ENCODE measurements at regions not wholly inside any gene's neighbourhood (a gene's known extent, or its start where the extent isn't known, plus 50 kb on each side); places are given as distances from the start of the nearest gene placed in this dataset.

GRCh38 chr5:50953290-50953689 is 286.9 kb downstream of the PARP8 start:
- Histone ChIP-seq H3K18ac (ENCODE audit: extremely low read depth, low read length) (no peak overlapping the region), H4K5ac (ENCODE audit: insufficient read length, low read depth, low read length) (no peak overlapping the region)
- CTCF ChIA-PET (ENCODE audit: partially characterized antibody), result no interaction called here
- TF ChIP-seq ATF3 (IDR thresholded peaks at IDR 0.05; ENCODE audit: insufficient read depth, low read depth, low read length) (no peak), SUZ12 (IDR thresholded peaks at IDR 0.05; ENCODE audit: low read length) (no peak), SP4 (IDR thresholded peaks at IDR 0.05; ENCODE audit: low read length) (no peak), RBBP5 (IDR thresholded peaks at IDR 0.05; ENCODE audit: borderline replicate concordance, low read depth, low read length) (no peak), SRF (IDR thresholded peaks at IDR 0.05; ENCODE audit: low read depth, low read length) (no peak), CTBP2 (IDR thresholded peaks at IDR 0.05; ENCODE audit: borderline replicate concordance, insufficient read depth, insufficient read length, low read length) (no peak), RXRA (IDR thresholded peaks at IDR 0.05; ENCODE audit: insufficient read depth, low read depth, low read length) (no peak), GABPA (IDR thresholded peaks at IDR 0.05; ENCODE audit: borderline replicate concordance, insufficient read depth, low read length) (no peak), POU5F1 (IDR thresholded peaks at IDR 0.05; ENCODE audit: low read depth, low read length) (no peak), RFX5 (IDR thresholded peaks at IDR 0.05; ENCODE audit: borderline replicate concordance, low read depth, low read length) (no peak), KDM1A (IDR thresholded peaks at IDR 0.05; ENCODE audit: borderline replicate concordance, low read length) (no peak), CBX8 (IDR thresholded peaks at IDR 0.05; ENCODE audit: borderline replicate concordance, low read depth, low read length) (no peak), PHF8 (conservative IDR thresholded peaks at IDR 0.05; ENCODE audit: low read depth, low read length) (no peak)

More at GRCh38 chr5:50953290-50953689, 286.9 kb downstream of the PARP8 start:
- Histone ChIP-seq H3K9ac (replicated peaks in 1 of 4; ENCODE audit: extremely low read depth in 1 of 4, low read depth in 3 of 4, low read length in 3 of 4) (no peak overlapping the region), H3K4ac (replicated peaks; ENCODE audit: insufficient read length, low read depth, low read length) (no peak overlapping the region), H3K14ac (ENCODE audit: insufficient read length) (no peak overlapping the region), H3K4me1 (replicated peaks in 1 of 4; ENCODE audit: control insufficient read depth in 3 of 4, insufficient read depth in 4 of 4, low read length in 3 of 4) (no peaks in the 10 kb centered on the region), H3K27ac (ENCODE audit: low read depth, low read length) (no peak overlapping the region), H2AK5ac (ENCODE audit: low read depth, low read length) (no peak overlapping the region), H2BK20ac (ENCODE audit: low read length) (no peak overlapping the region), H2BK12ac (ENCODE audit: low read depth, low read length) (no peak overlapping the region), H2BK5ac (ENCODE audit: low read depth, low read length) (no peak overlapping the region), H3K79me1 (ENCODE audit: low read depth, low read length) (no peaks in the 10 kb centered on the region), H3K56ac (replicated peaks; ENCODE audit: insufficient read length, low read depth, low read length) (no peak overlapping the region), H2AFZ (ENCODE audit: low read length) (no peak overlapping the region), H3K27me3 (replicated peaks in 1 of 4; ENCODE audit: control insufficient read depth in 3 of 4, extremely low read depth in 1 of 4, insufficient read depth in 3 of 4, low read length in 3 of 4) (peaks cover 0 to 1% (median 0%) of the 10 kb centered on the region in 4 experiments; a peak in 1 of 7 replicates), H3K4me2 (ENCODE audit: insufficient read depth in 1 of 2, low read depth in 2 of 2, low read length in 2 of 2) (no peak overlapping the region), H4K91ac (replicated peaks; ENCODE audit: insufficient read length, low read length) (no peak overlapping the region), H4K20me1 (replicated peaks in 1 of 2; ENCODE audit: control insufficient read depth in 1 of 2, insufficient read depth in 2 of 2, low read length in 2 of 2) (no peaks in the 10 kb centered on the region), H3K36me3 (ENCODE audit: control insufficient read depth in 2 of 4, insufficient read depth in 4 of 4, low read length in 3 of 4) (no peaks in the 10 kb centered on the region), H3K23me2 (ENCODE audit: low read depth, low read length) (no peaks in the 10 kb centered on the region), H3K23ac (ENCODE audit: insufficient read length) (no peak overlapping the region), H3K4me3 (ENCODE audit: extremely low read depth in 1 of 4, insufficient read depth in 2 of 4, low read depth in 3 of 4, low read length in 4 of 4) (no peak overlapping the region), H2BK120ac (replicated peaks; ENCODE audit: low read depth, low read length) (no peak overlapping the region), H2BK15ac (ENCODE audit: low read length) (no peak overlapping the region), H3K9me3 (ENCODE audit: insufficient read depth in 2 of 2, low read depth in 1 of 2, low read length in 1 of 2) (no peaks in the 10 kb centered on the region), H3K79me2 (ENCODE audit: control insufficient read depth in 1 of 2, insufficient read depth in 2 of 2, low read length in 2 of 2) (no peaks in the 10 kb centered on the region), H4K8ac (ENCODE audit: extremely low read depth, insufficient read depth, low read length) (no peak overlapping the region)
- FAIRE-seq, result no peak
- POLR2A ChIA-PET (ENCODE audit: partially characterized antibody), result interaction anchor here (0.8 kb wide), 1 partner anchor 425 kb away, joined by 4 read pairs; no protein-coding TSS in a partner anchor
- WGBS, 2 experiments (ENCODE audit: extremely low coverage in 1 of 2, insufficient coverage in 1 of 2, insufficient read length in 1 of 2, insufficient replicate concordance in 2 of 2, low coverage in 1 of 2, low lambda C conversion rate in 2 of 2, missing lambda C conversion rate in 1 of 2), result 50% methylated on average over 1 of the region's 1 CpG; no CpG with 5 or more reads in 1 of the 2 experiments
- DNase-seq (ENCODE audit: low read depth in 1 of 2, low spot score in 2 of 2), result no peak

Measured in H1 (cell line).